ENCODE measurements at regions not wholly inside any gene's neighbourhood (a gene's known extent, or its start where the extent isn't known, plus 50 kb on each side); places are given as distances from the start of the nearest gene placed in this dataset.

GRCh38 chr4:62791386-62791785 is 1591.3 kb downstream of the ADGRL3 start:
- TF ChIP-seq CTCF (IDR thresholded peaks at IDR 0.05) (no peak), POLR2A (IDR thresholded peaks at IDR 0.05) (no peak), POLR2AphosphoS5 (IDR thresholded peaks at IDR 0.05) (no peak), EP300 (IDR thresholded peaks at IDR 0.05) (no peak)
